CD14-positive monocyte (primary cell): ENCODE measurements at regions not wholly inside any gene's neighbourhood (a gene's known extent, or its start where the extent isn't known, plus 50 kb on each side); places are given as distances from the start of the nearest gene placed in this dataset.
"Not testable (repeated sequence)": the region's sequence is repeated elsewhere in the genome, so short reads cannot be mapped to it uniquely, and the experiment has no call there.

ENCODE experiments used
- DNase-seq, 3 donors: peaks; one replicate each; pipeline ENCODE4 v3.0.0-alpha.2; 2011 to 2022
- H2AFZ ChIP-seq: 2 replicates; pipeline ENCODE4 v1.6.0; 2012; ENCODE audit warnings: mild to moderate bottlenecking, low read depth, low read length, inconsistent platforms; ENCODE audit not compliant: insufficient read depth, poor library complexity, severe bottlenecking
- H3K27ac ChIP-seq, 2 donors: 1 replicate in 1 of 2; 2 replicates in 1 of 2; pipeline ENCODE4 v1.5.1; 2012 to 2013; ENCODE audit warnings: low read length in 2 of 2, control low read depth in 1 of 2, inconsistent platforms in 1 of 2, low read depth in 1 of 2, mild to moderate bottlenecking in 1 of 2
- H3K27me3 ChIP-seq, 2 donors: one replicate each; pipeline versions ENCODE4 v1.6.0 to v1.6.1; 2011 to 2013; ENCODE audit warnings: low read length in 2 of 2; ENCODE audit not compliant: control insufficient read depth in 2 of 2, insufficient read depth in 2 of 2
- H3K36me3 ChIP-seq, 2 donors: replicated peaks in 1 of 2; 1 replicate in 1 of 2; 2 replicates in 1 of 2; pipeline versions ENCODE4 v1.5.1 to v1.6.1; 2012 to 2013; ENCODE audit warnings: low read length in 2 of 2, control low read depth in 1 of 2, inconsistent platforms in 1 of 2, mild to moderate bottlenecking in 1 of 2; ENCODE audit not compliant: insufficient read depth in 2 of 2, control insufficient read depth in 1 of 2
- H3K4me1 ChIP-seq, 2 donors: 1 replicate in 1 of 2; 2 replicates in 1 of 2; pipeline versions ENCODE4 v1.5.1 to v1.6.1; 2012 to 2013; ENCODE audit warnings: low read length in 2 of 2, control low read depth in 1 of 2, inconsistent platforms in 1 of 2, mild to moderate bottlenecking in 1 of 2, moderate library complexity in 1 of 2; ENCODE audit not compliant: insufficient read depth in 2 of 2, control insufficient read depth in 1 of 2
- H3K4me2 ChIP-seq: replicated peaks from 2 replicates; pipeline ENCODE3; 2012; ENCODE audit warnings: low read length, moderate library complexity, mild to moderate bottlenecking; ENCODE audit not compliant: poor library complexity, severe bottlenecking; ENCODE audit errors: extremely low read depth
- H3K4me3 ChIP-seq, 3 experiments: fragments of 200-600 bp in 1 of 3; sonication (generic) in 1 of 3; replicated peaks in 1 of 3; 1 replicate in 2 of 3; 2 replicates in 1 of 3; pipeline ENCODE4 v1.5.1; 2011 to 2013; ENCODE audit warnings: low read length in 3 of 3, mild to moderate bottlenecking in 3 of 3, control low read depth in 2 of 3, low read depth in 2 of 3, inconsistent platforms in 1 of 3, moderate library complexity in 1 of 3
- H3K79me2 ChIP-seq: 2 replicates; pipeline ENCODE4 v1.6.0; 2012; ENCODE audit warnings: mild to moderate bottlenecking, control low read depth, inconsistent platforms, low read length, moderate library complexity; ENCODE audit not compliant: insufficient read depth
- H3K9ac ChIP-seq: 2 replicates; pipeline ENCODE4 v1.6.0; 2017; ENCODE audit warnings: low read length, mild to moderate bottlenecking; ENCODE audit not compliant: insufficient read depth, poor library complexity, severe bottlenecking
- H3K9me3 ChIP-seq, 2 donors: replicated peaks in 1 of 2; 1 replicate in 1 of 2; 2 replicates in 1 of 2; pipeline versions ENCODE4 v1.5.1 to v1.6.1; 2012 to 2013; ENCODE audit warnings: low read length in 2 of 2, control low read depth in 1 of 2; ENCODE audit not compliant: control insufficient read depth in 1 of 2, insufficient read depth in 1 of 2
- H4K20me1 ChIP-seq: 2 replicates; pipeline ENCODE4 v1.6.0; 2012; ENCODE audit warnings: mild to moderate bottlenecking, low read length, control low read depth, moderate library complexity; ENCODE audit not compliant: insufficient read depth
- H3K27ac Mint-ChIP-seq, 7 donors: one replicate each; pipeline ENCODE4 v1.8.0; 2020; ENCODE audit warnings: mild to moderate bottlenecking in 7 of 7, mixed read lengths in 7 of 7, moderate library complexity in 6 of 7, inconsistent platforms in 2 of 7
- H3K27me3 Mint-ChIP-seq, 3 donors: one replicate each; pipeline ENCODE4 v1.8.0; 2021 to 2022; ENCODE audit warnings: low read depth in 3 of 3, mild to moderate bottlenecking in 3 of 3, mixed read lengths in 3 of 3, moderate library complexity in 3 of 3, inconsistent platforms in 1 of 3
- H3K36me3 Mint-ChIP-seq, 2 donors: one replicate each; pipeline ENCODE4 v1.8.0; 2020; ENCODE audit warnings: mixed read lengths in 2 of 2, inconsistent platforms in 1 of 2, mild to moderate bottlenecking in 1 of 2
- H3K4me1 Mint-ChIP-seq: one replicate; pipeline ENCODE4 v1.8.0; 2020; ENCODE audit warnings: mild to moderate bottlenecking, mixed read lengths
- H3K4me3 Mint-ChIP-seq, 2 donors: one replicate each; pipeline ENCODE4 v1.8.0; 2020; ENCODE audit warnings: mild to moderate bottlenecking in 2 of 2, mixed read lengths in 2 of 2, moderate library complexity in 1 of 2
- H3K9me3 Mint-ChIP-seq, 7 donors: one replicate each; pipeline ENCODE4 v1.8.0; 2020 to 2022; ENCODE audit warnings: mixed read lengths in 7 of 7, mild to moderate bottlenecking in 6 of 7, moderate library complexity in 6 of 7, inconsistent platforms in 2 of 7
- CTCF ChIP-seq: fragments of 200-600 bp; IDR thresholded peaks from one replicate; pipeline ENCODE4 v1.8.0; 2022; ENCODE audit warnings: antibody characterized with exemption, mild to moderate bottlenecking
- WGBS: methylation state at CpG from one replicate; pipeline ENCODE4 v1.1.5; 2013; ENCODE audit warnings: missing lambda C conversion rate; ENCODE audit not compliant: insufficient coverage; 5-methylcytosine and 5-hydroxymethylcytosine counted together
- intact Hi-C, 2 donors: fragments of 100-400 bp; cut with micrococcal nuclease; formaldehyde crosslinking; loops; one replicate each; pipeline versions ENCODE4 v1.15.0 to v1.15.1; 2023

GRCh38 chr12:131287938-131288764 is 334.4 kb downstream of the ADGRD1 start:
- H3K36me3 ChIP-seq: no peaks in the 10 kb centered on the region
- Mint-ChIP-seq H3K9me3 (peaks cover 0 to 6% (median 0%) of the 10 kb centered on the region in 7 donors), H3K27ac (no peak overlapping the region), H3K27me3 (peaks cover 1 to 4% (median 1%) of the 10 kb centered on the region in 3 donors), H3K4me3 (no peak overlapping the region), H3K36me3 (no peaks in the 10 kb centered on the region), H3K4me1 (no peaks in the 10 kb centered on the region)
- H3K4me3 ChIP-seq: no peak overlapping the region
- no peak overlapping the region for H3K9ac ChIP-seq
- H4K20me1 ChIP-seq: no peaks in the 10 kb centered on the region
- no peaks in the 10 kb centered on the region for H3K9me3 ChIP-seq
- DNase-seq: no peak
- no peak overlapping the region for H3K27ac ChIP-seq
- no peak overlapping the region for H3K4me2 ChIP-seq
- no peaks in the 10 kb centered on the region for H3K4me1 ChIP-seq
- no peaks in the 10 kb centered on the region for H3K27me3 ChIP-seq
- no peak for TF ChIP-seq CTCF
- no peak overlapping the region for H2AFZ ChIP-seq
- intact Hi-C loops: no loop called here
- 93% methylated on average over 20 of the region's 27 CpGs for WGBS
- no peaks in the 10 kb centered on the region for H3K79me2 ChIP-seq

- DNase-seq, H3K27ac ChIP-seq, H3K79me2 ChIP-seq, H3K4me3 ChIP-seq, H3K9me3 Mint-ChIP-seq, H4K20me1 ChIP-seq, H3K27ac Mint-ChIP-seq, H3K36me3 Mint-ChIP-seq, H3K4me3 Mint-ChIP-seq, H2AFZ ChIP-seq, H3K27me3 ChIP-seq, H3K9ac ChIP-seq, H3K4me1 ChIP-seq, H3K36me3 ChIP-seq, H3K9me3 ChIP-seq, H3K4me2 ChIP-seq, intact Hi-C loops, H3K27me3 Mint-ChIP-seq, H3K4me1 Mint-ChIP-seq: not testable (repeated sequence)
- WGBS: 91% methylated on average over 9 of the region's 19 CpGs
These were observed 335.3 kb downstream of the ADGRD1 start for GRCh38 chr12:131288765-131289695.

- H3K79me2 ChIP-seq, H4K20me1 ChIP-seq, H3K27ac ChIP-seq, H3K9me3 ChIP-seq, H2AFZ ChIP-seq, H3K4me3 Mint-ChIP-seq, H3K4me1 Mint-ChIP-seq, H3K36me3 ChIP-seq, H3K27me3 Mint-ChIP-seq, intact Hi-C loops, H3K4me3 ChIP-seq, H3K9me3 Mint-ChIP-seq, H3K4me1 ChIP-seq, H3K27ac Mint-ChIP-seq, H3K9ac ChIP-seq, H3K36me3 Mint-ChIP-seq, DNase-seq, H3K4me2 ChIP-seq, H3K27me3 ChIP-seq: not testable (repeated sequence)
- 100% methylated on average over 3 of the region's 8 CpGs for WGBS
These were observed 336.1 kb downstream of the ADGRD1 start for GRCh38 chr12:131289807-131290206.
